Astrocyte (in vitro differentiated cells and primary cell): ENCODE measurements at regions not wholly inside any gene's neighbourhood (a gene's known extent, or its start where the extent isn't known, plus 50 kb on each side); places are given as distances from the start of the nearest gene placed in this dataset.

ENCODE experiments used
- DNase-seq: peaks from one replicate; pipeline ENCODE4 v3.0.0-alpha.2; 2010; ENCODE audit warnings: low read depth
- FAIRE-seq: peaks from 2 replicates; lab custom pipeline; 2011; peaks lifted over from hg19 to GRCh38; lab: Jason Lieb, UNC
- H2AFZ ChIP-seq: 2 replicates; pipeline ENCODE4 v1.6.0; 2012; ENCODE audit warnings: low read depth, low read length, inconsistent platforms
- H3K27ac ChIP-seq: 2 replicates; pipeline ENCODE4 v1.5.1; 2011; ENCODE audit warnings: low read depth, low read length, inconsistent platforms
- H3K27me3 ChIP-seq: 2 replicates; pipeline ENCODE4 v1.6.0; 2011; ENCODE audit warnings: low read length, inconsistent platforms; ENCODE audit not compliant: insufficient read depth
- H3K36me3 ChIP-seq: 2 replicates; pipeline ENCODE4 v1.5.1; 2011; ENCODE audit warnings: low read length, inconsistent platforms; ENCODE audit not compliant: insufficient read depth
- H3K4me1 ChIP-seq: 2 replicates; pipeline ENCODE4 v1.5.1; 2011; ENCODE audit warnings: low read length, inconsistent platforms; ENCODE audit not compliant: insufficient read depth
- H3K4me2 ChIP-seq: 2 replicates; pipeline ENCODE4 v1.6.0; 2012; ENCODE audit warnings: low read length, inconsistent platforms
- H3K4me3 ChIP-seq: 2 replicates; pipeline ENCODE4 v1.5.1; 2011; ENCODE audit warnings: low read depth, mild to moderate bottlenecking, low read length, inconsistent platforms; ENCODE audit not compliant: insufficient read depth
- H3K79me2 ChIP-seq: 2 replicates; pipeline ENCODE4 v1.6.0; 2012; ENCODE audit warnings: mild to moderate bottlenecking, low read length, inconsistent platforms; ENCODE audit not compliant: insufficient read depth
- H3K9ac ChIP-seq: 2 replicates; pipeline ENCODE4 v1.6.0; 2012; ENCODE audit warnings: mild to moderate bottlenecking, low read length, inconsistent platforms
- H3K9me3 ChIP-seq: 2 replicates; pipeline ENCODE4 v1.5.1; 2012; ENCODE audit warnings: low read depth, mild to moderate bottlenecking, low read length, inconsistent platforms; ENCODE audit not compliant: insufficient read depth
- H4K20me1 ChIP-seq: 2 replicates; pipeline ENCODE4 v1.6.0; 2012; ENCODE audit warnings: low read length, inconsistent platforms; ENCODE audit not compliant: insufficient read depth
- H3K27ac Mint-ChIP-seq: one replicate; pipeline ENCODE4 v1.8.0; 2021; ENCODE audit warnings: mild to moderate bottlenecking, mixed read lengths; ENCODE audit not compliant: unreplicated experiment
- H3K27me3 Mint-ChIP-seq: one replicate; pipeline ENCODE4 v1.8.0; 2021; ENCODE audit warnings: low read depth, mixed read lengths; ENCODE audit not compliant: unreplicated experiment
- H3K36me3 Mint-ChIP-seq: one replicate; pipeline ENCODE4 v1.8.0; 2021; ENCODE audit warnings: low read depth, mixed read lengths; ENCODE audit not compliant: unreplicated experiment
- H3K4me1 Mint-ChIP-seq: one replicate; pipeline ENCODE4 v1.8.0; 2021; ENCODE audit warnings: low read depth, mixed read lengths; ENCODE audit not compliant: unreplicated experiment
- H3K4me3 Mint-ChIP-seq: one replicate; pipeline ENCODE4 v1.8.0; 2021; ENCODE audit warnings: mild to moderate bottlenecking, moderate library complexity, mixed read lengths; ENCODE audit not compliant: unreplicated experiment
- H3K9me3 Mint-ChIP-seq: one replicate; pipeline ENCODE4 v1.8.0; 2021; ENCODE audit warnings: mild to moderate bottlenecking, mixed read lengths; ENCODE audit not compliant: unreplicated experiment
- CTCF ChIP-seq: IDR thresholded peaks from 2 replicates; pipeline ENCODE4 v1.5.1; 2011; ENCODE audit warnings: low read depth, mild to moderate bottlenecking, inconsistent platforms, low read length, moderate library complexity; ENCODE audit not compliant: insufficient read depth
- EZH2 ChIP-seq: IDR thresholded peaks from 2 replicates; pipeline ENCODE4 v1.6.1; 2012; ENCODE audit warnings: mild to moderate bottlenecking, low read length, inconsistent platforms; ENCODE audit not compliant: insufficient read depth

DNA sequence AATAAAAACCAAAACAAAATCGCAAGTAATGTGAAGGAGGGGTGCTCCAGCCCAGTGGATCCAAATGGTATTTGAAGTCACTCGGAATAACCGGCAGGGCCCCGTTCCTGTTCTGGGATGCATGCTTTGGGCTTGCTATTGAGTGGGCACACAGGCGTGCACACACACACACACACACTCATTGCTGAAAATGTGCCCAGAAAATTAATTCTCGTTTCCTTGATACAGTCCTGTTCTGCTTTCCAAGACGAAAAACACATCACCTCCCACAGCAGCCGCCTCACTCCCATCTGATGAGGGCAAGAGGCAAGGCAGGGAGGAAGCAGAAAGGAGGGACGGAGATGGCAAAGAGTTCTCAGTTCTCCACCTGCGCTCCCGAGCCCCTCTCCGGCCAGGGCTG lies 62.2 kb upstream of the SDK2 start:
- no peak overlapping the region for H3K27ac ChIP-seq

DNA sequence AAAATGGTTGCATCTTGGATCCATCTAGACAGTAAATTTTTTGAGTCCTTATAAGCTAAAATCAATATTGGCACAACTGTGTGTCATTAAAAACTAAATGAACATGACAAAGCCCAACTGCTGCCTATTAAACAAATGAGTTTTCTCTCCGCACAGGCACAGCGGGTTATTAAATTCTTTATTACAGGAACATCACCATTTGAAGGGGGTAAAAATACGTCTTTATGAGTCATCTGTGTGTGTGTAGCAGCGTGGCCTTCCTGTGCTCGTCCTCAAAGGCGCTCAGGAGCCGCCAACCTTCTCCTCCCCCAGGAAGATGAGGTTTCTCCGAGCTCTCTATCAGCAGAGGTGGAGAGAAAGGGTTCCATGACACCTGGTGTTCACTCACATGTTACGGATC lies 62.6 kb upstream of the SDK2 start:
- H3K27me3 Mint-ChIP-seq: peaks cover 36% of the 10 kb centered on the region
- Histone ChIP-seq H3K4me3 (no peak overlapping the region), H3K9me3 (peaks cover 3% of the 10 kb centered on the region), H3K27ac (no peak overlapping the region), H3K79me2 (no peaks in the 10 kb centered on the region), H3K4me1 (no peaks in the 10 kb centered on the region), H2AFZ (no peak overlapping the region), H3K36me3 (no peaks in the 10 kb centered on the region), H3K27me3 (peaks cover 2% of the 10 kb centered on the region), H3K9ac (no peak overlapping the region), H4K20me1 (no peaks in the 10 kb centered on the region), H3K4me2 (no peak overlapping the region)
- H3K4me3 Mint-ChIP-seq: no peak overlapping the region
- H3K9me3 Mint-ChIP-seq: peaks cover 7% of the 10 kb centered on the region
- peak overlapping the region; percentile 97 for H3K27ac Mint-ChIP-seq
- DNase-seq: no peak
- H3K4me1 Mint-ChIP-seq: peaks cover 26% of the 10 kb centered on the region
- TF ChIP-seq EZH2 (no peak), CTCF (no peak)
- no peak for FAIRE-seq
- no peaks in the 10 kb centered on the region for H3K36me3 Mint-ChIP-seq

More for the DNA sequence above, 62.2 kb upstream of the SDK2 start:
- H3K9me3 ChIP-seq: peaks cover 3% of the 10 kb centered on the region
- Mint-ChIP-seq H3K9me3 (peaks cover 7% of the 10 kb centered on the region), H3K36me3 (no peaks in the 10 kb centered on the region), H3K4me3 (no peak overlapping the region), H3K4me1 (peaks cover 26% of the 10 kb centered on the region), H3K27ac (peak overlapping the region; percentile 97), H3K27me3 (peaks cover 32% of the 10 kb centered on the region)
- H3K9ac ChIP-seq: no peak overlapping the region
- H3K4me1 ChIP-seq: no peaks in the 10 kb centered on the region
- H3K79me2 ChIP-seq: no peaks in the 10 kb centered on the region
- H3K36me3 ChIP-seq: no peaks in the 10 kb centered on the region
- peaks cover 2% of the 10 kb centered on the region for H3K27me3 ChIP-seq
- H3K4me3 ChIP-seq: no peak overlapping the region
- H4K20me1 ChIP-seq: no peaks in the 10 kb centered on the region
- H3K4me2 ChIP-seq: no peak overlapping the region
- DNase-seq (no peak), FAIRE-seq (no peak)
- TF ChIP-seq CTCF (no peak), EZH2 (no peak)
- H2AFZ ChIP-seq: no peak overlapping the region

GRCh38 chr17:73707358-73707757 lies 63.1 kb upstream of the SDK2 start:
- Histone ChIP-seq H4K20me1 (no peaks in the 10 kb centered on the region), H3K9ac (no peak overlapping the region), H3K27me3 (peaks cover 2% of the 10 kb centered on the region), H3K9me3 (peaks cover 3% of the 10 kb centered on the region), H3K4me3 (no peak overlapping the region), H3K4me2 (no peak overlapping the region), H3K4me1 (no peaks in the 10 kb centered on the region), H3K27ac (no peak overlapping the region), H3K79me2 (no peaks in the 10 kb centered on the region), H2AFZ (no peak overlapping the region), H3K36me3 (no peaks in the 10 kb centered on the region)
- no peak for DNase-seq
- Mint-ChIP-seq H3K27ac (no peak overlapping the region), H3K4me3 (no peak overlapping the region), H3K36me3 (no peaks in the 10 kb centered on the region), H3K9me3 (peaks cover 7% of the 10 kb centered on the region), H3K4me1 (peaks cover 26% of the 10 kb centered on the region), H3K27me3 (peaks cover 37% of the 10 kb centered on the region)
- FAIRE-seq: no peak
- TF ChIP-seq CTCF: no peak
